Loucy (cell line): ENCODE measurements at regions not wholly inside any gene's neighbourhood (a gene's known extent, or its start where the extent isn't known, plus 50 kb on each side); places are given as distances from the start of the nearest gene placed in this dataset.

Source experiments
- H2AFZ ChIP-seq: fragments of 200-600 bp; sonication (generic); 2 replicates; pipeline ENCODE4 v1.6.0; 2016; ENCODE audit warnings: antibody characterized with exemption, mild to moderate bottlenecking, low read length, moderate library complexity
- H3F3A ChIP-seq: fragments of 200-600 bp; 2 replicates; pipeline ENCODE4 v1.6.0; 2016; ENCODE audit warnings: antibody characterized with exemption, low read depth, mild to moderate bottlenecking
- H3K27me3 ChIP-seq: fragments of 200-600 bp; sonication (generic); 2 replicates; pipeline ENCODE4 v1.6.1; 2014; ENCODE audit warnings: low read length, mild to moderate bottlenecking; ENCODE audit not compliant: insufficient read depth, poor library complexity, severe bottlenecking
- H3K36me3 ChIP-seq: fragments of 200-600 bp; sonication (generic); 2 replicates; pipeline ENCODE4 v1.6.1; 2016; ENCODE audit warnings: low read length; ENCODE audit not compliant: insufficient read depth
- H3K4me1 ChIP-seq: fragments of 200-600 bp; sonication (generic); 2 replicates; pipeline ENCODE4 v1.5.1; 2014; ENCODE audit warnings: low read length, mild to moderate bottlenecking; ENCODE audit not compliant: insufficient read depth, poor library complexity, severe bottlenecking
- H3K4me2 ChIP-seq: fragments of 200-600 bp; sonication (generic); 2 replicates; pipeline ENCODE4 v1.6.0; 2014; ENCODE audit warnings: antibody characterized with exemption, low read length, low read depth, mild to moderate bottlenecking; ENCODE audit not compliant: poor library complexity, severe bottlenecking
- H3K4me3 ChIP-seq: fragments of 200-600 bp; sonication (generic); 2 replicates; pipeline ENCODE4 v1.5.1; 2014; ENCODE audit warnings: low read length, mild to moderate bottlenecking, mixed read lengths; ENCODE audit not compliant: poor library complexity, severe bottlenecking
- H3K79me2 ChIP-seq: fragments of 200-600 bp; sonication (generic); 2 replicates; pipeline ENCODE4 v1.6.1; 2014; ENCODE audit warnings: low read length; ENCODE audit not compliant: insufficient read depth
- H3K9ac ChIP-seq: fragments of 200-600 bp; sonication (generic); 2 replicates; pipeline ENCODE4 v1.6.0; 2014; ENCODE audit warnings: mild to moderate bottlenecking, low read depth, low read length, moderate library complexity; ENCODE audit not compliant: poor library complexity, severe bottlenecking
- H3K9me2 ChIP-seq: fragments of 200-600 bp; sonication (generic); replicated peaks from 2 replicates; pipeline ENCODE4 v1.6.1; 2016; ENCODE audit warnings: low read depth, low read length, mixed read lengths
- H3K9me3 ChIP-seq: fragments of 200-600 bp; sonication (generic); 2 replicates; pipeline ENCODE4 v1.6.1; 2014; ENCODE audit warnings: mild to moderate bottlenecking, antibody characterized with exemption, low read length, low read depth; ENCODE audit not compliant: insufficient read depth
- H4K20me1 ChIP-seq: fragments of 200-600 bp; sonication (generic); 2 replicates; pipeline ENCODE4 v1.6.0; 2014; ENCODE audit warnings: antibody characterized with exemption, low read length, mild to moderate bottlenecking; ENCODE audit not compliant: insufficient read depth, poor library complexity, severe bottlenecking
- CTCF ChIP-seq: fragments of 200-600 bp; sonication (generic); conservative IDR thresholded peaks from 2 replicates; pipeline ENCODE4 v1.5.1; 2014; ENCODE audit warnings: mild to moderate bottlenecking, antibody characterized with exemption, low read length
- EZH2phosphoT487 ChIP-seq: fragments of 200-600 bp; IDR thresholded peaks from 2 replicates; pipeline ENCODE4 v1.6.1; 2018; ENCODE audit warnings: antibody characterized with exemption, mild to moderate bottlenecking, moderate library complexity, borderline replicate concordance

- peaks cover 18% of the 10 kb centered on the region for H3K4me1 ChIP-seq
- TF ChIP-seq CTCF (no peak), EZH2phosphoT487 (no peak)
- no peak overlapping the region for H3K9ac ChIP-seq
- H3K27me3 ChIP-seq: no peaks in the 10 kb centered on the region
- no peak overlapping the region for H2AFZ ChIP-seq
- no peak overlapping the region for H3K4me3 ChIP-seq
- peak overlapping the region; percentile 53 for H3K4me2 ChIP-seq
- no peaks in the 10 kb centered on the region for H3K9me3 ChIP-seq
- H3K79me2 ChIP-seq: no peaks in the 10 kb centered on the region
- H3K36me3 ChIP-seq: no peaks in the 10 kb centered on the region
- H3K9me2 ChIP-seq: no peaks in the 10 kb centered on the region
- H4K20me1 ChIP-seq: no peaks in the 10 kb centered on the region
- no peaks in the 10 kb centered on the region for H3F3A ChIP-seq
Measured at GRCh38 chr14:101634850-101635748, 73.8 kb downstream of the DIO3 start.

- H2AFZ ChIP-seq: no peak overlapping the region
- no peak overlapping the region for H3K4me3 ChIP-seq
- no peaks in the 10 kb centered on the region for H4K20me1 ChIP-seq
- no peaks in the 10 kb centered on the region for H3K27me3 ChIP-seq
- H3K9me3 ChIP-seq: no peaks in the 10 kb centered on the region
- H3K79me2 ChIP-seq: no peaks in the 10 kb centered on the region
- H3F3A ChIP-seq: no peaks in the 10 kb centered on the region
- no peaks in the 10 kb centered on the region for H3K36me3 ChIP-seq
- H3K9me2 ChIP-seq: no peaks in the 10 kb centered on the region
- H3K9ac ChIP-seq: no peak overlapping the region
- no peak for TF ChIP-seq EZH2phosphoT487
- no peak; the same call in 1 of the 2 replicates for TF ChIP-seq CTCF
- peaks cover 18% of the 10 kb centered on the region for H3K4me1 ChIP-seq
- H3K4me2 ChIP-seq: no peak overlapping the region
Measured at GRCh38 chr14:101635749-101636560, 74.7 kb downstream of the DIO3 start.

- Histone ChIP-seq H3K9me2 (no peaks in the 10 kb centered on the region), H3K9me3 (no peaks in the 10 kb centered on the region), H3F3A (no peaks in the 10 kb centered on the region), H3K9ac (no peak overlapping the region), H4K20me1 (no peaks in the 10 kb centered on the region), H3K4me2 (no peak overlapping the region), H3K79me2 (no peaks in the 10 kb centered on the region), H3K4me1 (peaks cover 5% of the 10 kb centered on the region), H2AFZ (no peak overlapping the region), H3K27me3 (no peaks in the 10 kb centered on the region), H3K36me3 (no peaks in the 10 kb centered on the region), H3K4me3 (no peak overlapping the region)
- TF ChIP-seq EZH2phosphoT487: no peak
- TF ChIP-seq CTCF: no peak
Measured at GRCh38 chr14:101639241-101639833, 78.0 kb downstream of the DIO3 start.
